ENCODE measurements at regions not wholly inside any gene's neighbourhood (a gene's known extent, or its start where the extent isn't known, plus 50 kb on each side); places are given as distances from the start of the nearest gene placed in this dataset.

DNA sequence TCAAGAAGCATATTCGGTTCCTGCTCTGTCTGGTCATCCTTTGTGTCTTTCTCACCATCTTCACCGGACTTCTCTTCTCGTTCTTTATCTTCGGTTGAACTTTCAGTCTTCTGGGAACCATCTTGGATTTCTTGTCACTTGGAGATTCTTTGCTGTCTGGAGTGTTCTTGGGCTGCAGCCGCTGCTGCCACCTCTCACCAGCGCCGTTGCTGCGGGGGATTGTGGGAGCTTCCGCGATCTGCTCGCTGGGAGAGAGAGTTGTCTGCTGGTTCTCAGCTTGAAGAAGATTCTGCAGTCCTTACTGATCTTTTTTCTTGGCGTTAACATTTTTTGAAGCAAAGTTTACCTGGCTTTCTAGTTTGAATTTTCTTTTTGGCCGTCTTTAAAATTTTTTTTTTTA, 1165.2 kb upstream of the PRMT6 start:
- TF ChIP-seq POLR2AphosphoS5 (IDR thresholded peaks at IDR 0.05) (no peak), CTCF (IDR thresholded peaks at IDR 0.05) (no peak), POLR2A (IDR thresholded peaks at IDR 0.05) (no peak), EP300 (IDR thresholded peaks at IDR 0.05) (no peak)
